ENCODE measurements at regions not wholly inside any gene's neighbourhood (a gene's known extent, or its start where the extent isn't known, plus 50 kb on each side); places are given as distances from the start of the nearest gene placed in this dataset.

GRCh38 chr18:50508228-50508627, 51.7 kb upstream of the MAPK4 start:
- BruUV-seq (replicated peaks), result no TSS peak
- ChIA-PET CTCF (interaction anchor here (1.0 to 1.2 kb wide), 2 partner anchors 136 to 280 kb away, joined by 3 to 4 read pairs; no protein-coding TSS in a partner anchor), POLR2A (interaction anchor here (0.5 kb wide), 1 partner anchor 272 kb away, joined by 4 read pairs; no protein-coding TSS in a partner anchor)

More at GRCh38 chr18:50508228-50508627, 51.7 kb upstream of the MAPK4 start:
- DNase-seq (ENCODE audit: low read depth, low spot score), result no peak
- Histone ChIP-seq H3K27me3 (ENCODE audit: insufficient read depth, low read length) (no peaks in the 10 kb centered on the region), H4K20me1 (ENCODE audit: insufficient read depth) (no peaks in the 10 kb centered on the region), H2AFZ (ENCODE audit: low read depth, low read length, poor library complexity, severe bottlenecking) (no peak overlapping the region), H3K4me1 (ENCODE audit: control insufficient read depth in 1 of 2, insufficient read depth in 2 of 2, low read length in 2 of 2) (no peaks in the 10 kb centered on the region), H3K79me2 (ENCODE audit: insufficient read depth, low read length) (no peaks in the 10 kb centered on the region), H3K9me2 (ENCODE audit: insufficient read depth) (no peaks in the 10 kb centered on the region), H3K9ac (ENCODE audit: low read length) (no peak overlapping the region), H3K4me2 (ENCODE audit: low read length) (no peak overlapping the region), H3K36me3 (ENCODE audit: control insufficient read depth in 1 of 2, insufficient read depth in 2 of 2, low read length in 2 of 2) (no peaks in the 10 kb centered on the region), H3K9me3 (ENCODE audit: control insufficient read depth in 1 of 2, insufficient read depth in 1 of 2, low read depth in 1 of 2, low read length in 2 of 2) (no peaks in the 10 kb centered on the region), H3K4me3 (replicated peaks in 1 of 2; ENCODE audit: low read depth in 1 of 2, low read length in 2 of 2) (no peak overlapping the region), H3K27ac (ENCODE audit: low read depth, low read length) (no peak overlapping the region)
- intact Hi-C loops (cut with micrococcal nuclease), result loop anchor here (5.0 to 10.0 kb wide), 2 partner anchors 359 to 547 kb away; no protein-coding TSS in a partner anchor
- RAD21 ChIA-PET (ENCODE audit: low non-redundant PET in 1 of 2, low total read pairs in 2 of 2, uncharacterized antibody in 2 of 2, unreplicated experiment in 2 of 2), result no interaction called here
- ATAC-seq, result no peak
- TF ChIP-seq CEBPB (IDR thresholded peaks at IDR 0.05; ENCODE audit: low read depth) (no peak), EGR1 (IDR thresholded peaks at IDR 0.05; ENCODE audit: low read depth) (no peak), CTCF (IDR thresholded peaks at IDR 0.05 in 2 of 3, conservative IDR thresholded peaks at IDR 0.05 in 1 of 3; ENCODE audit: borderline replicate concordance in 1 of 3, insufficient read depth in 1 of 3, low read depth in 2 of 3, low read length in 2 of 3) (no peak), RAD21 (IDR thresholded peaks at IDR 0.05; ENCODE audit: low read depth) (no peak), SRF (IDR thresholded peaks at IDR 0.05; ENCODE audit: low read depth) (no peak), ZBTB33 (IDR thresholded peaks at IDR 0.05; ENCODE audit: extremely low read depth, insufficient replicate concordance, low read length) (no peak), SP1 (IDR thresholded peaks at IDR 0.05; ENCODE audit: low read depth) (no peak), POLR2A (IDR thresholded peaks at IDR 0.05; ENCODE audit: borderline replicate concordance, extremely low read depth, insufficient read depth, insufficient read length) (no peak), FOSL1 (IDR thresholded peaks at IDR 0.05; ENCODE audit: low read depth) (no peak), EZH2 (IDR thresholded peaks at IDR 0.05) (no peak), REST (IDR thresholded peaks at IDR 0.05; ENCODE audit: low read depth) (no peak), CBX3 (IDR thresholded peaks at IDR 0.05; ENCODE audit: low read depth) (no peak), YY1 (IDR thresholded peaks at IDR 0.05; ENCODE audit: extremely low read depth, insufficient replicate concordance, low read depth, low read length) (no peak), POLR2AphosphoS5 (IDR thresholded peaks at IDR 0.05; ENCODE audit: low read depth, low read length) (no peak), MAX (IDR thresholded peaks at IDR 0.05) (no peak), ZNF274 (IDR thresholded peaks at IDR 0.05; ENCODE audit: low read depth, low read length) (no peak), EZH2phosphoT487 (IDR thresholded peaks at IDR 0.05; ENCODE audit: borderline replicate concordance) (no peak)
